IPS-20b (cell line): ENCODE measurements at regions not wholly inside any gene's neighbourhood (a gene's known extent, or its start where the extent isn't known, plus 50 kb on each side); places are given as distances from the start of the nearest gene placed in this dataset.

Experiments used
- H3K27ac ChIP-seq: one replicate; pipeline ENCODE4 v1.5.1; 2013; ENCODE audit warnings: low read length
- H3K27me3 ChIP-seq: 2 replicates; pipeline ENCODE4 v1.6.1; 2013; ENCODE audit warnings: mild to moderate bottlenecking, low read length, inconsistent platforms; ENCODE audit not compliant: insufficient read depth
- H3K36me3 ChIP-seq: 2 replicates; pipeline ENCODE4 v1.6.1; 2013; ENCODE audit warnings: low read depth, mild to moderate bottlenecking, inconsistent platforms, low read length, moderate library complexity; ENCODE audit not compliant: insufficient read depth
- H3K4me1 ChIP-seq: 2 replicates; pipeline ENCODE4 v1.6.1; 2013; ENCODE audit warnings: mild to moderate bottlenecking, control low read depth, inconsistent platforms, low read length, moderate library complexity; ENCODE audit not compliant: insufficient read depth
- H3K4me3 ChIP-seq: 2 replicates; pipeline ENCODE4 v1.5.1; 2013; ENCODE audit warnings: mild to moderate bottlenecking, low read length, inconsistent platforms
- H3K9ac ChIP-seq: 2 replicates; pipeline ENCODE4 v1.6.1; 2013; ENCODE audit warnings: low read depth, mild to moderate bottlenecking, inconsistent platforms, low read length, moderate library complexity
- H3K9me3 ChIP-seq: 2 replicates; pipeline ENCODE4 v1.6.1; 2013; ENCODE audit warnings: mild to moderate bottlenecking, low read depth, low read length, inconsistent platforms; ENCODE audit not compliant: insufficient read depth

DNA sequence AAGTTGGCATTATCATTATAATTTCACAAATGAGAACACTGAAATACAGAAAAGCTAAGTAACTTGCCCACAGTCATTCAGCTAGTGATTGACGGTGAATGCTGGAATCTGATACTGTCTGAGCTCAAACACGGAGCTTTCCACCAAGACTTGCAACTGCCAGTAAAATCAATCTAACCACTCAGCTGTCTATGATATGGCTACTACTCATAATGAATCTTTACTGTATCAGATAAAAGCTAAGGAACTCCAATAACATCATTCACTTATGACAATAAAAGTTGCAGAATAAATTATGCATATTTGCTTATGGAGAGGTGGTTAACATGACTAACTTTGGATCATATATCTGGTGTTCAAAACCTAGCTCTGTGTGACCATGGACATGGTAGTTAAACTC is 279.4 kb upstream of the NXPH2 start:
- no peaks in the 10 kb centered on the region for H3K36me3 ChIP-seq
- H3K4me1 ChIP-seq, result no peaks in the 10 kb centered on the region
- H3K9ac ChIP-seq, result no peak overlapping the region
- no peak overlapping the region for H3K4me3 ChIP-seq
- no peaks in the 10 kb centered on the region for H3K27me3 ChIP-seq
- no peak overlapping the region for H3K27ac ChIP-seq
- H3K9me3 ChIP-seq, result no peaks in the 10 kb centered on the region

DNA sequence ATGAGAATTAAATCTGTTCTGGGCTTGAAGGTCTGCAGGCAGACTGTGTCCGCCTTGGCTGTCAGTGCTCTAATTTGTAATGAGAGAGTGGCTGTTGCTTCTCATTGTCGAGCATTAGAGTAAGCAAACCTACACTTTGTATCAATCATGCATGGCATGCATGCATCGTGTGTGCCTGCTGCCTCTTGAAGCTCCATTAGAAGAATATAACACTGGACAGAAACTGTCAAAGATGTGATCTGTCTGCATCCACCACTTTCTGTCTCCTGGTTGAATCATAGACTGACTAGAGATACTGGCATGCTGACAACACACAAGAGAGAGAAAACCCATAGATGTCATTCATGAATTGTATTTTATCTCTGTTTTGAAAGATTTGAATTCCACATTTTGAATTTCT is 275.0 kb upstream of the NXPH2 start:
- Histone ChIP-seq H3K4me1 (no peaks in the 10 kb centered on the region), H3K9ac (no peak overlapping the region), H3K27ac (no peak overlapping the region), H3K36me3 (no peaks in the 10 kb centered on the region), H3K4me3 (no peak overlapping the region), H3K9me3 (no peaks in the 10 kb centered on the region), H3K27me3 (no peaks in the 10 kb centered on the region)

- H3K27ac ChIP-seq, result no peak overlapping the region
- peaks cover 11% of the 10 kb centered on the region for H3K4me1 ChIP-seq
Measured at GRCh38 chr2:139048017-139048416, 267.8 kb upstream of the NXPH2 start.

GRCh38 chr2:139045524-139045923 is 265.3 kb upstream of the NXPH2 start:
- no peak overlapping the region for H3K9ac ChIP-seq
- no peaks in the 10 kb centered on the region for H3K27me3 ChIP-seq
- no peaks in the 10 kb centered on the region; the same call in 1 of the 2 replicates for H3K9me3 ChIP-seq
- H3K36me3 ChIP-seq, result no peaks in the 10 kb centered on the region
- H3K4me3 ChIP-seq, result 0 out of 2 replicates have a peak overlapping the region, but pooled peaks have one; percentile 20
- no peak overlapping the region for H3K27ac ChIP-seq
- peaks cover 11% of the 10 kb centered on the region for H3K4me1 ChIP-seq

More at GRCh38 chr2:139048017-139048416, 267.8 kb upstream of the NXPH2 start:
- H3K4me3 ChIP-seq, result no peak overlapping the region
- H3K9ac ChIP-seq, result no peak overlapping the region
- H3K36me3 ChIP-seq, result no peaks in the 10 kb centered on the region
- H3K27me3 ChIP-seq, result no peaks in the 10 kb centered on the region
- no peaks in the 10 kb centered on the region; the same call in 1 of the 2 replicates for H3K9me3 ChIP-seq

- no peaks in the 10 kb centered on the region for H3K4me1 ChIP-seq
- no peaks in the 10 kb centered on the region for H3K27me3 ChIP-seq
- no peaks in the 10 kb centered on the region for H3K36me3 ChIP-seq
- no peaks in the 10 kb centered on the region for H3K9me3 ChIP-seq
- H3K4me3 ChIP-seq, result no peak overlapping the region
- H3K9ac ChIP-seq, result no peak overlapping the region
- H3K27ac ChIP-seq, result no peak overlapping the region
Measured at GRCh38 chr2:139034064-139034463, 253.9 kb upstream of the NXPH2 start.

- Histone ChIP-seq H3K4me3 (no peak overlapping the region), H3K27me3 (no peaks in the 10 kb centered on the region), H3K4me1 (no peaks in the 10 kb centered on the region), H3K9me3 (no peaks in the 10 kb centered on the region), H3K27ac (no peak overlapping the region), H3K36me3 (no peaks in the 10 kb centered on the region), H3K9ac (no peak overlapping the region)
Measured at GRCh38 chr2:139033300-139033699, 253.1 kb upstream of the NXPH2 start.

DNA sequence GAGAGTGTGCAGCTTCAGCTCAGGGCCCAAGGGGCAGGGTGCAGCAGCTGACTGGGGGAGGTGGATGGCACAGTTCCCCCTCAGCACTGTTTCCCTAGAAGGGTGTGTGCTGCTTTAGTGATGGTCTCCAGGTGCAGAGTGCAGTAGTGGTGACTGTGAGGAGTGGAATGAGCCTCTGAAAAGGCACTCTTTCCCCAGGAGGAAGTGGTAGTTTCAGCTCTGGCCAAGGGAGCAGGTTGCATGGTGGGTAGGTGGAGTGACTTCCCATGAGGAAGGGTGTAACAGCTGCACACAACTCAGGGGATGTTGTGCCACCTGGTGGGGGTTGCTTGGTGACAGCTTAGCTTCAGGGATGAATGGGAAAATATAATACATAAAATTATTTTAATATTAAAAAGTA is 251.5 kb upstream of the NXPH2 start:
- Histone ChIP-seq H3K27me3 (no peaks in the 10 kb centered on the region), H3K36me3 (no peaks in the 10 kb centered on the region), H3K4me1 (no peaks in the 10 kb centered on the region), H3K4me3 (no peak overlapping the region), H3K9me3 (no peaks in the 10 kb centered on the region), H3K9ac (no peak overlapping the region), H3K27ac (no peak overlapping the region)

DNA sequence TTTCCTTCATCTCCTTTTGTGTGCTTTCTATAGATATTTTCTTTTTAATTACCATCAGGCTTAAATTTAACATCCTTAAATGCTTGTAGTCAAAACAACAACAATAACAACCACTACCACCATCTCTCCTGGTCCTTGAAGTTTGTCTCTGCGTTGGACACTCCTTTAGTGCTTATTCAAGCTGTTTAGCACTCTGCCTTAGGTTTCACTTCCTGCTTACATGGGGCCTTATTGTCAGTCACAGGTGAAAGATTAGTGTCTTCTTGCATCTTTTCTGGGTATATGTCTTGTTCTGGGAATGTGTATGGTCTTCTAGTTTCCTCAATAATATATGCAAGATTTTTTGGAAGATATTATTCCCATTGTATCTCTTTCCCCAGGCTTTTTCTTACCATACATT is 240.1 kb upstream of the NXPH2 start:
- Histone ChIP-seq H3K36me3 (no peaks in the 10 kb centered on the region), H3K9me3 (peaks cover 8% of the 10 kb centered on the region), H3K27me3 (no peaks in the 10 kb centered on the region), H3K27ac (no peak overlapping the region), H3K4me3 (no peak overlapping the region), H3K9ac (no peak overlapping the region), H3K4me1 (no peaks in the 10 kb centered on the region)

- Histone ChIP-seq H3K27me3 (no peaks in the 10 kb centered on the region), H3K4me3 (no peak overlapping the region), H3K27ac (no peak overlapping the region), H3K36me3 (no peaks in the 10 kb centered on the region), H3K9me3 (peaks cover 8% of the 10 kb centered on the region), H3K9ac (no peak overlapping the region), H3K4me1 (no peaks in the 10 kb centered on the region)
Measured at GRCh38 chr2:139018252-139018651, 238.1 kb upstream of the NXPH2 start.

GRCh38 chr2:139007130-139007529 is 226.9 kb upstream of the NXPH2 start:
- Histone ChIP-seq H3K9me3 (no peaks in the 10 kb centered on the region), H3K27me3 (no peaks in the 10 kb centered on the region), H3K27ac (no peak overlapping the region), H3K4me3 (no peak overlapping the region), H3K4me1 (no peaks in the 10 kb centered on the region), H3K9ac (no peak overlapping the region), H3K36me3 (no peaks in the 10 kb centered on the region)

GRCh38 chr2:139000131-139000785 is 220.1 kb upstream of the NXPH2 start:
- Histone ChIP-seq H3K4me1 (peaks cover 3% of the 10 kb centered on the region; the same call in 1 of the 2 replicates), H3K36me3 (no peaks in the 10 kb centered on the region), H3K9ac (no peak overlapping the region), H3K27ac (no peak overlapping the region), H3K4me3 (no peak overlapping the region), H3K27me3 (no peaks in the 10 kb centered on the region), H3K9me3 (no peaks in the 10 kb centered on the region)

DNA sequence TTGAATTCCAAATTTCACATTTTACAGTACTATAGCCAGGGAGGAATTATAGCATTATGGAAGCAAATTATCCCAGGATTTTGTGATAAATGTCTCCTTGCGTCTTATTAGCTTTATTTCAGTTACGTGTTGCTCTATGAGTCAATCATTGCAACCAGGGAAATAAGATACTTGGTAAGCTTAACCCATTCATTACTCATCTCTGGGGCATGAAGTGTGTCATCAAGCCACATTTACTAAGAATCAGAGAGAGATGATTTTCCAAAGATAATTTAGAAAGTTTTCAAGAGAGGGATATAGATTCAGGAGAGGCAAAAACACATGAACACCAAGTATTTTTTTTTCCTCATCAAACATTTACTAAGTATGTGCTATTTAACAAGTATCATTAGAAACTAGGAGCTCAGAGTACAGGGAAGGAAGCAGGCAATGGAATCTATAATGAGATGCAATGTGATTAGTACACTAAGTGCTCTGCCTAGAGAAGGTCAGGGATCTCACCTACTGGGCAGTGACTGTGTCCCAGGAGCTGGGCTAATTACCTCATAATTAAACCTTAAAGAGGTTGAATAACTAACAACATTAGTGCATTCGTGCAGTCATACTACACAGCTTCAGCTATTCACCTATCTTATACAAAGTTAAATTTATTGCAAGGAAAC is 217.8 kb upstream of the NXPH2 start:
- H3K4me1 ChIP-seq, result peaks cover 3% of the 10 kb centered on the region; the same call in 1 of the 2 replicates
- H3K4me3 ChIP-seq, result no peak overlapping the region
- H3K9me3 ChIP-seq, result no peaks in the 10 kb centered on the region
- no peaks in the 10 kb centered on the region for H3K27me3 ChIP-seq
- H3K36me3 ChIP-seq, result no peaks in the 10 kb centered on the region
- no peak overlapping the region for H3K9ac ChIP-seq
- H3K27ac ChIP-seq, result no peak overlapping the region
